Osteocyte (in vitro differentiated cells): ENCODE measurements at regions not wholly inside any gene's neighbourhood (a gene's known extent, or its start where the extent isn't known, plus 50 kb on each side); places are given as distances from the start of the nearest gene placed in this dataset.
A peak's percentile ranks its signal among the peaks of the same experiment; 100 is the strongest.

Source experiments
- DNase-seq: peaks from one replicate; pipeline ENCODE4 v3.0.0; 2021; ENCODE audit warnings: mixed read lengths; ENCODE audit not compliant: unreplicated experiment; ENCODE audit errors: extremely low spot score
- H3K27ac Mint-ChIP-seq: one replicate; pipeline ENCODE4 v1.8.0; 2021; ENCODE audit warnings: mild to moderate bottlenecking, mixed read lengths; ENCODE audit not compliant: unreplicated experiment
- H3K27me3 Mint-ChIP-seq: one replicate; pipeline ENCODE4 v1.8.0; 2021; ENCODE audit warnings: mixed read lengths; ENCODE audit not compliant: unreplicated experiment
- H3K36me3 Mint-ChIP-seq: one replicate; pipeline ENCODE4 v1.8.0; 2021; ENCODE audit warnings: mixed read lengths; ENCODE audit not compliant: unreplicated experiment
- H3K4me1 Mint-ChIP-seq: one replicate; pipeline ENCODE4 v1.8.0; 2021; ENCODE audit warnings: mixed read lengths; ENCODE audit not compliant: unreplicated experiment
- H3K4me3 Mint-ChIP-seq: one replicate; pipeline ENCODE4 v1.8.0; 2021; ENCODE audit warnings: mild to moderate bottlenecking, moderate library complexity, mixed read lengths; ENCODE audit not compliant: unreplicated experiment
- H3K9me3 Mint-ChIP-seq: one replicate; pipeline ENCODE4 v1.8.0; 2021; ENCODE audit warnings: mixed read lengths; ENCODE audit not compliant: unreplicated experiment
- CTCF ChIP-seq: fragments of 200-600 bp; sonication (generic); IDR thresholded peaks from 2 replicates; pipeline ENCODE4 v1.5.0; 2021; ENCODE audit warnings: antibody characterized with exemption, mild to moderate bottlenecking, moderate library complexity

- H3K9me3 Mint-ChIP-seq: no peaks in the 10 kb centered on the region
- H3K27me3 Mint-ChIP-seq: no peaks in the 10 kb centered on the region
- H3K4me3 Mint-ChIP-seq: no peak overlapping the region
- H3K36me3 Mint-ChIP-seq: peaks cover 17% of the 10 kb centered on the region
- H3K27ac Mint-ChIP-seq: no peak overlapping the region
- peaks cover 37% of the 10 kb centered on the region for H3K4me1 Mint-ChIP-seq
- DNase-seq: no peak
- TF ChIP-seq CTCF: no peak
Observed at GRCh38 chr4:113840861-113841260, 79.3 kb upstream of the CAMK2D start.

- Mint-ChIP-seq H3K9me3 (no peaks in the 10 kb centered on the region), H3K27me3 (no peaks in the 10 kb centered on the region), H3K27ac (no peak overlapping the region), H3K4me3 (no peak overlapping the region), H3K4me1 (peaks cover 47% of the 10 kb centered on the region), H3K36me3 (peaks cover 9% of the 10 kb centered on the region)
- TF ChIP-seq CTCF: no peak
- DNase-seq: no peak
Observed at GRCh38 chr4:113838460-113838859, 76.9 kb upstream of the CAMK2D start.

GRCh38 chr4:113837397-113837796, 75.9 kb upstream of the CAMK2D start:
- no peak for DNase-seq
- H3K4me3 Mint-ChIP-seq: no peak overlapping the region
- H3K9me3 Mint-ChIP-seq: no peaks in the 10 kb centered on the region
- peaks cover 47% of the 10 kb centered on the region for H3K4me1 Mint-ChIP-seq
- peaks cover 4% of the 10 kb centered on the region for H3K36me3 Mint-ChIP-seq
- H3K27ac Mint-ChIP-seq: peak overlapping the region; percentile 47
- TF ChIP-seq CTCF: no peak
- no peaks in the 10 kb centered on the region for H3K27me3 Mint-ChIP-seq

- H3K27ac Mint-ChIP-seq: no peak overlapping the region
- peaks cover 4% of the 10 kb centered on the region for H3K36me3 Mint-ChIP-seq
- peaks cover 41% of the 10 kb centered on the region for H3K4me1 Mint-ChIP-seq
- no peaks in the 10 kb centered on the region for H3K27me3 Mint-ChIP-seq
- no peaks in the 10 kb centered on the region for H3K9me3 Mint-ChIP-seq
- no peak for TF ChIP-seq CTCF
- H3K4me3 Mint-ChIP-seq: no peak overlapping the region
- DNase-seq: no peak
Observed at GRCh38 chr4:113835005-113835404, 73.5 kb upstream of the CAMK2D start.

DNA sequence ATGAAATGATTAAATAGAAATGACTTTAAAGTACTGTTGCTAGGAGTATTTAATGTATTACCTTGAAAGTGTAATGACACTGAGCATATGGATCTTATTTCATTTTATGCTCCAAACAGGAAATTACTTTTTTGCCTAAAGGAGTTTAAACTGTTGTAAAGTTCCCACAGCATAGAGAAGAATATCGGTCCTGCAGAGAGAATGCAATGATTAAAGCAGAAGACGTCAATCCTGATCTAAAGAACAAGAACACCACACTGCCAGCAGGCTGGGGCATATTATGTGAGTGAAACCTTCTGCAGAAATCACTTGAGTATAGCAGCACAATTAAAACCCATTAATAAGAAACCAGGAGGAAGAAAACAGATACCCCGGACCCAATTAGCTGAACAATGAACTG, 72.8 kb upstream of the CAMK2D start:
- H3K36me3 Mint-ChIP-seq: no peaks in the 10 kb centered on the region
- H3K4me1 Mint-ChIP-seq: peaks cover 38% of the 10 kb centered on the region
- no peak overlapping the region for H3K4me3 Mint-ChIP-seq

More for the DNA sequence above, 72.8 kb upstream of the CAMK2D start:
- H3K27me3 Mint-ChIP-seq: no peaks in the 10 kb centered on the region
- H3K9me3 Mint-ChIP-seq: no peaks in the 10 kb centered on the region
- H3K27ac Mint-ChIP-seq: no peak overlapping the region
- no peak for DNase-seq
- TF ChIP-seq CTCF: no peak
